Esophagus (tissue), 2 donors: ENCODE measurements at regions not wholly inside any gene's neighbourhood (a gene's known extent, or its start where the extent isn't known, plus 50 kb on each side); places are given as distances from the start of the nearest gene placed in this dataset.
"Not testable (repeated sequence)": the region's sequence is repeated elsewhere in the genome, so short reads cannot be mapped to it uniquely, and the experiment has no call there.

Experiments
- H3K27ac ChIP-seq, 2 donors: one replicate each; pipeline ENCODE4 v1.5.1; 2013; ENCODE audit warnings: low read depth in 2 of 2, mild to moderate bottlenecking in 2 of 2, inconsistent platforms in 1 of 2, low read length in 1 of 2, moderate library complexity in 1 of 2
- H3K27me3 ChIP-seq, 2 donors: one replicate each; pipeline ENCODE4 v1.6.1; 2013; ENCODE audit warnings: low read length in 2 of 2, control low read depth in 1 of 2, mild to moderate bottlenecking in 1 of 2; ENCODE audit not compliant: insufficient read depth in 2 of 2, control insufficient read depth in 1 of 2
- H3K36me3 ChIP-seq, 2 donors: one replicate each; pipeline ENCODE4 v1.6.1; 2013; ENCODE audit warnings: low read length in 1 of 2; ENCODE audit not compliant: control insufficient read depth in 2 of 2, insufficient read depth in 2 of 2
- H3K4me1 ChIP-seq, 2 donors: one replicate each; pipeline ENCODE4 v1.6.1; 2013; ENCODE audit warnings: low read length in 1 of 2; ENCODE audit not compliant: control insufficient read depth in 2 of 2, insufficient read depth in 2 of 2
- H3K4me3 ChIP-seq, 2 donors: one replicate each; pipeline ENCODE4 v1.5.1; 2013; ENCODE audit warnings: low read length in 2 of 2, mild to moderate bottlenecking in 2 of 2, low read depth in 1 of 2, moderate library complexity in 1 of 2
- H3K9me3 ChIP-seq, 2 donors: one replicate each; pipeline ENCODE4 v1.6.1; 2013; ENCODE audit warnings: mild to moderate bottlenecking in 2 of 2, low read depth in 1 of 2, low read length in 1 of 2, moderate library complexity in 1 of 2; ENCODE audit not compliant: control insufficient read depth in 2 of 2, insufficient read depth in 1 of 2
- WGBS, 2 donors: extraction: QIAGEN DNeasy Blood & Tissue Kit; methylation state at CpG; one replicate each; pipeline ENCODE4 v1.1.7; 2013; 5-methylcytosine and 5-hydroxymethylcytosine counted together
- donor health status: healthy with polysubstance abuse.
- donor health status: Bipolar disorder and iron deficiency.

DNA sequence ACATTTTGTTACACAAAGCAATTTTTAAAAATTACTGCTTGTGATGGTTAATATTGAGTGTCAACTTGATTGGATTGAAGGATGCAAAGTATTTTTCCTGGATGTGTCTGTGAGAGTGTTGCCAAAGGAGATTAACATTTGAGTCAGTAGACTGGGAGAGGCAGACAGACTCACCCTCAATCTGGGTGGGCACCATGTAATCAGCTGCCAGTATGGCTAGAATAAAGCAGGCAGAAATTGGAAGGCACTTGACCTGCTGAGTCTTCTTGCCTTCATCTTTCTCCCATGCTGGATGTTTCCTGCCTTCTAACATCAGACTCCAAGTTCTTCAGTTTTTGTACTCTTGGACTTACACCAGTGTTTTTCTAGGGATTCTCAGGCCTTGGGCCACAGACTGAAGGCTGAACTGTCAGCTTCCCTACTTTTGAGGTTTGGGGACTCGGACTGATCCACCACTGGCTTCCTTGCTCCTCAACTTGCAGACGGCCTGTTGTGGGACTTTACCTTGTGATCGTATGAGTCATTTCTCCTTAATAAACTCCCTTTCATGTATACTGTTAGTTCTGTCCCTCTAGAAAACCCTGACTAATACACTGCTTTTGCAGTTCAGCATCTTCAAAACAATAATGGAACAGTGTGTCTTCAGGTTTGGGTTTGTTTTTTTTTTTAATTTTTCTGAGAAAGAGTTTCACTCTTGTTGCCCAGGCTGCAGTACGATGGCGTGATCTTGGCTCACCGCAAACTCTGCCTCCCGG lies 244.1 kb upstream of the SEMA3C start:
- 85 to 90% methylated on average over 7 of the region's 7 CpGs for WGBS, 2 donors
- no peaks in the 10 kb centered on the region for H3K36me3 ChIP-seq
- H3K27me3 ChIP-seq: no peaks in the 10 kb centered on the region
- H3K4me1 ChIP-seq: no peaks in the 10 kb centered on the region
- no peaks in the 10 kb centered on the region for H3K9me3 ChIP-seq
- no peak overlapping the region for H3K27ac ChIP-seq
- no peak overlapping the region for H3K4me3 ChIP-seq

GRCh38 chr7:81162234-81162633 lies 243.4 kb upstream of the SEMA3C start:
- Histone ChIP-seq H3K4me1 (no peaks in the 10 kb centered on the region), H3K27ac (no peak overlapping the region), H3K36me3 (no peaks in the 10 kb centered on the region), H3K27me3 (no peaks in the 10 kb centered on the region), H3K9me3 (no peaks in the 10 kb centered on the region), H3K4me3 (no peak overlapping the region)
- 92 to 95% methylated on average over 4 of the region's 4 CpGs for WGBS, 2 donors

GRCh38 chr7:81161451-81162075 lies 242.7 kb upstream of the SEMA3C start:
- H3K36me3 ChIP-seq: no peaks in the 10 kb centered on the region
- H3K9me3 ChIP-seq: no peaks in the 10 kb centered on the region
- H3K27me3 ChIP-seq: no peaks in the 10 kb centered on the region
- 66 to 78% methylated on average over 6 of the region's 6 CpGs for WGBS, 2 donors
- H3K27ac ChIP-seq: no peak overlapping the region
- no peak overlapping the region for H3K4me3 ChIP-seq
- no peaks in the 10 kb centered on the region for H3K4me1 ChIP-seq

- no peaks in the 10 kb centered on the region for H3K9me3 ChIP-seq
Measured at GRCh38 chr7:81159402-81159801, 240.6 kb upstream of the SEMA3C start.

DNA sequence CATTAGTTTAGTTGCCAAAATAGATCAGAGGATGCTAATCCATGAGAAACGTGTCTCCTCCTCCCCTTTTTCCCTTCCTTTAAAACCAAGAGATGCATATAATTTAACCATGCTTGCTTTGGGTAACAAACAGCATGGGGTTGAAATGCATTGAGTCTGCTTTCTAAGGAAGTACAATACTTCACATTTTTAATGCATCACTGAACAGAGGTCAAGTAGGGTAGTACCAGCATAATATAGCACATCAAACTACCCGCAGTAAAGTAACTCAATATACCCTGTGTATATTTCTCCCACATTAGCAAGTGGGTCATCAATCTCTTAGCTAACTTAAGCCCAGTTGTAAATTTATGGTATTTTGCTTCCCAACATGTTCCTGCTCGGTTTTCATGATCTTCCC lies 239.3 kb upstream of the SEMA3C start:
- H3K36me3 ChIP-seq: no peaks in the 10 kb centered on the region
- no peaks in the 10 kb centered on the region for H3K9me3 ChIP-seq
- 61 to 71% methylated on average over 3 of the region's 3 CpGs for WGBS, 2 donors
- H3K27ac ChIP-seq: no peak overlapping the region
- H3K4me1 ChIP-seq: no peaks in the 10 kb centered on the region
- H3K4me3 ChIP-seq: no peak overlapping the region
- no peaks in the 10 kb centered on the region for H3K27me3 ChIP-seq

More at GRCh38 chr7:81159402-81159801, 240.6 kb upstream of the SEMA3C start:
- Histone ChIP-seq H3K4me1 (no peaks in the 10 kb centered on the region), H3K27me3 (no peaks in the 10 kb centered on the region), H3K27ac (no peak overlapping the region), H3K36me3 (no peaks in the 10 kb centered on the region), H3K4me3 (no peak overlapping the region)
- 75 to 87% methylated on average over 2 of the region's 2 CpGs for WGBS, 2 donors

DNA sequence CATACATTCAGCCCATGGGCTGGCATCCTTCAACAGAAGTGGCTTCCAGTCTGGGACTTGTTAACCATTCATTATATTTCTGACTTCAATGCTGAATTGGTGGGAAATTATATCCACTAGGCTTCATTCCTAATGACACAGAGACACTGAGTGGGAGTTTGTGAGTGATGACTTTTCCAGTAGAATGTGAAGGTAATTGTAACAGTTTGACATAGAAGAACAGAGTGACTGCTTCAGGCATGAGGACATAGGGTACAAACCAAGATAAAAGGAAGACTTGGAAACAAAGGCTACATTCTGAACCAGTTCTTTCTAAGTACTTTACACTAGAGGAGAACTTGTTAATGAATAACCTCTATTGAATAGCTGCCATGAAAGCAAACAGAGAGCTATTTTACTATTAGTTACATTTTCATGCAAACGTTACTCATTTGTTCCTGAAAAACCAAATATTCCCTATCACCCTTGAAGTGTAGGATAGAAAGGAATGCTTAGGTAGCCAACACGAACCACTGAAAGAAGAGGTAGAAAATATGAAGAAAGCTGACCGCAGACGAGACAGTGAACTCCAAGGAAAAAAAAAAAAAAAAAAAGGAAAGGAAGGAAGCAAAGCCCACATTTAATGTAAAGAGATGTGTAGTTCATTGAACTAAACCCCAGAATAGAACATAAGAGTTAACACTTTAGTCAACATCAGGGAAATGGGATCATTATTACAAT lies 237.0 kb upstream of the SEMA3C start:
- no peaks in the 10 kb centered on the region for H3K27me3 ChIP-seq
- 51 to 58% methylated on average over 4 of the region's 4 CpGs for WGBS, 2 donors
- H3K9me3 ChIP-seq: no peaks in the 10 kb centered on the region
- H3K4me3 ChIP-seq: no peak overlapping the region
- H3K27ac ChIP-seq: no peak overlapping the region
- no peaks in the 10 kb centered on the region for H3K36me3 ChIP-seq
- no peaks in the 10 kb centered on the region for H3K4me1 ChIP-seq

GRCh38 chr7:81154565-81154964 lies 235.7 kb upstream of the SEMA3C start:
- Histone ChIP-seq H3K4me1 (no peaks in the 10 kb centered on the region), H3K27ac (no peak overlapping the region), H3K9me3 (no peaks in the 10 kb centered on the region), H3K4me3 (no peak overlapping the region), H3K36me3 (no peaks in the 10 kb centered on the region), H3K27me3 (no peaks in the 10 kb centered on the region)
- WGBS, 2 donors: 85 to 90% methylated on average over 1 of the region's 1 CpG

- not testable (repeated sequence) for H3K4me3 ChIP-seq, H3K36me3 ChIP-seq, H3K27me3 ChIP-seq, H3K4me1 ChIP-seq, H3K27ac ChIP-seq, H3K9me3 ChIP-seq
- WGBS, 2 donors: 96 to 97% methylated on average over 9 of the region's 9 CpGs
Measured at GRCh38 chr7:81152925-81153324, 234.1 kb upstream of the SEMA3C start.

- H3K27me3 ChIP-seq: no peaks in the 10 kb centered on the region
- WGBS, 2 donors: 52 to 80% methylated on average over 1 of the region's 1 CpG
- no peaks in the 10 kb centered on the region for H3K9me3 ChIP-seq
- no peaks in the 10 kb centered on the region for H3K36me3 ChIP-seq
- H3K27ac ChIP-seq: no peak overlapping the region
- no peak overlapping the region for H3K4me3 ChIP-seq
- H3K4me1 ChIP-seq: no peaks in the 10 kb centered on the region
Measured at GRCh38 chr7:81150951-81151361, 232.1 kb upstream of the SEMA3C start.
